GM13976 (cell line): ENCODE measurements at regions not wholly inside any gene's neighbourhood (a gene's known extent, or its start where the extent isn't known, plus 50 kb on each side); places are given as distances from the start of the nearest gene placed in this dataset.

Experiments
- DNase-seq: peaks from one replicate; pipeline ENCODE4 v3.0.0; 2012; ENCODE audit warnings: low spot score
- in situ Hi-C: fragments of 300-500 bp; cut with MboI; formaldehyde crosslinking; loops from one replicate; pipeline ENCODE4 v1.12.0; 2022; ENCODE audit warnings: low sequenced_read_pairs, mixed read lengths, inconsistent platforms; ENCODE audit not compliant: unreplicated experiment
- TF ChIP-seq, protein P1 (sequence below): IDR thresholded peaks from 2 replicates; pipeline ENCODE4 v1.5.1; 2012; ENCODE audit warnings: borderline replicate concordance, mild to moderate bottlenecking; ENCODE audit not compliant: insufficient read depth; ENCODE audit errors: extremely low read depth, missing control alignments, control extremely low read depth

DNA sequence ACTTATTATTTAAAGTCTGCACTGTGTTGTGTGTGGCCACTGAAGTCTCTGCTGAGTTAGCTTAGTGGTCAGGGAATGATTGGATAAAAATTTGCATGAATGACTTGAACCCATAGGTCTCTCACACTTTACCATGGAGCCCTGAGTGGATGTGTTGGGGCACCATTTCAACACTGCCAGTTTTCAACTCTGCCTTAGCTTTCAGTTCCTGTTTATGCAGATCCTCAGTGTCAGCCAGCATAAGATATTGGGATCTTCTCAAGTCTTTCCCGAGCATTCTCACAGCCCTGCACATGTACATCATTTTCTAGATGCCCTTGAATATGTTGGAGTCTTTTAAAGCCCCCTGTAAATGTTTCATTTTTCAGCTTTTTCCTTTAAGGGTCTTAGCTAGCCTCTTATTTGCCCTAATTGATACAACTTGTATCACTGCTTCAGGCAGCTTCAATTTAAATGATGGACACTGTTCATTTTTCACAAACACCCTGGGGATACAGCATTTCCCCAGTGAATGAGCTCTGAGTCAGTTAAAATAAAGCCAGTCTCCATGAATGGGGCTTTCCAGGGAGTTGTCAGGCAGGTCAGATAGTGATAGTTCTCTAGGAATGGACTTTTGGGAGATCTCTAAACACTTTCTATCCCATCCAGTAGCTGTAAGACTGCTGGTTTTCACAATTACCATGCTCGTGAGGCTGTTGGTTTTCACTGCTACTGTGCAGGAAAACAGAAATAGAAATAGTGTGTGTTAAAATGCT, 211.9 kb upstream of the PAPPA start:
- TF ChIP-seq, protein P1, sequence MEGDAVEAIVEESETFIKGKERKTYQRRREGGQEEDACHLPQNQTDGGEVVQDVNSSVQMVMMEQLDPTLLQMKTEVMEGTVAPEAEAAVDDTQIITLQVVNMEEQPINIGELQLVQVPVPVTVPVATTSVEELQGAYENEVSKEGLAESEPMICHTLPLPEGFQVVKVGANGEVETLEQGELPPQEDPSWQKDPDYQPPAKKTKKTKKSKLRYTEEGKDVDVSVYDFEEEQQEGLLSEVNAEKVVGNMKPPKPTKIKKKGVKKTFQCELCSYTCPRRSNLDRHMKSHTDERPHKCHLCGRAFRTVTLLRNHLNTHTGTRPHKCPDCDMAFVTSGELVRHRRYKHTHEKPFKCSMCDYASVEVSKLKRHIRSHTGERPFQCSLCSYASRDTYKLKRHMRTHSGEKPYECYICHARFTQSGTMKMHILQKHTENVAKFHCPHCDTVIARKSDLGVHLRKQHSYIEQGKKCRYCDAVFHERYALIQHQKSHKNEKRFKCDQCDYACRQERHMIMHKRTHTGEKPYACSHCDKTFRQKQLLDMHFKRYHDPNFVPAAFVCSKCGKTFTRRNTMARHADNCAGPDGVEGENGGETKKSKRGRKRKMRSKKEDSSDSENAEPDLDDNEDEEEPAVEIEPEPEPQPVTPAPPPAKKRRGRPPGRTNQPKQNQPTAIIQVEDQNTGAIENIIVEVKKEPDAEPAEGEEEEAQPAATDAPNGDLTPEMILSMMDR: no peak
- no peak for DNase-seq
- in situ Hi-C loops: no loop called here

GRCh38 chr9:115943431-115944165, 210.0 kb upstream of the PAPPA start:
- TF ChIP-seq, protein P1: no peak

GRCh38 chr9:115944166-115944948, 209.2 kb upstream of the PAPPA start:
- TF ChIP-seq, protein P1: no peak
- DNase-seq: no peak
- in situ Hi-C loops: no loop called here

More at GRCh38 chr9:115943431-115944165, 210.0 kb upstream of the PAPPA start:
- DNase-seq: no peak
- in situ Hi-C loops: no loop called here

GRCh38 chr9:115945009-115945431, 208.6 kb upstream of the PAPPA start:
- in situ Hi-C loops: no loop called here
- TF ChIP-seq, protein P1: no peak
- DNase-seq: no peak

GRCh38 chr9:115946530-115946929, 207.1 kb upstream of the PAPPA start:
- in situ Hi-C loops: no loop called here
- TF ChIP-seq, protein P1: no peak
- DNase-seq: no peak

GRCh38 chr9:115951977-115952376, 201.6 kb upstream of the PAPPA start:
- no peak for DNase-seq
- TF ChIP-seq, protein P1: no peak
- in situ Hi-C loops: no loop called here
